Neural cell (in vitro differentiated cells): ENCODE measurements at regions not wholly inside any gene's neighbourhood (a gene's known extent, or its start where the extent isn't known, plus 50 kb on each side); places are given as distances from the start of the nearest gene placed in this dataset.

Source experiments
- H2AFZ ChIP-seq: fragments of 200-600, 300-800 bp; sonication (generic), shearing (Covaris generic); 2 replicates; pipeline ENCODE4 v1.6.0; 2014; ENCODE audit warnings: low read depth, mild to moderate bottlenecking, antibody characterized with exemption, low read length, moderate library complexity
- H3F3A ChIP-seq: fragments of 200-600 bp; shearing (Covaris generic); 2 replicates; pipeline ENCODE4 v1.6.1; 2016; ENCODE audit warnings: mild to moderate bottlenecking, moderate library complexity, mixed read lengths, antibody characterized with exemption, low read length; ENCODE audit not compliant: insufficient read depth, poor library complexity, severe bottlenecking
- H3K27ac ChIP-seq: fragments of 200-600, 300-800 bp; sonication (generic), shearing (Covaris generic); 2 replicates; pipeline ENCODE4 v1.5.1; 2014; ENCODE audit warnings: mild to moderate bottlenecking, low read length, moderate library complexity
- H3K27me3 ChIP-seq: fragments of 300-800, 200-600 bp; sonication (generic), shearing (Covaris generic); 2 replicates; pipeline ENCODE4 v1.6.0; 2014; ENCODE audit warnings: mild to moderate bottlenecking, low read depth, low read length, moderate library complexity; ENCODE audit not compliant: insufficient read depth
- H3K36me3 ChIP-seq: fragments of 300-800, 200-600 bp; sonication (generic), shearing (Covaris generic); 2 replicates; pipeline ENCODE4 v1.5.1; 2014; ENCODE audit warnings: mild to moderate bottlenecking, antibody characterized with exemption, low read length, moderate library complexity; ENCODE audit not compliant: insufficient read depth
- H3K4me2 ChIP-seq: fragments of 300-800, 200-600 bp; sonication (generic), shearing (Covaris generic); 2 replicates; pipeline ENCODE4 v1.6.0; 2014; ENCODE audit warnings: mild to moderate bottlenecking, low read length
- H3K4me3 ChIP-seq: fragments of 300-800, 200-600 bp; sonication (generic), shearing (Covaris generic); 2 replicates; pipeline ENCODE4 v1.5.1; 2014; ENCODE audit warnings: mild to moderate bottlenecking, low read length, moderate library complexity
- H3K79me2 ChIP-seq: fragments of 200-600 bp; shearing (Covaris generic); replicated peaks from 2 replicates; pipeline ENCODE4 v1.6.0; 2014; ENCODE audit warnings: mild to moderate bottlenecking, low read length, moderate library complexity; ENCODE audit not compliant: insufficient read depth
- H3K9ac ChIP-seq: fragments of 300-800, 200-600 bp; sonication (generic), shearing (Covaris generic); 2 replicates; pipeline ENCODE4 v1.6.1; 2016; ENCODE audit warnings: mild to moderate bottlenecking, low read length, mixed read lengths
- H3K9me2 ChIP-seq: fragments of 200-600 bp; shearing (Covaris generic); 2 replicates; pipeline ENCODE4 v1.6.1; 2016; ENCODE audit warnings: mild to moderate bottlenecking, low read length, mixed read lengths; ENCODE audit not compliant: insufficient read depth
- H3K9me3 ChIP-seq: fragments of 200-600, 300-800 bp; sonication (generic), shearing (Covaris generic); 2 replicates; pipeline ENCODE4 v1.6.1; 2016; ENCODE audit warnings: mild to moderate bottlenecking, mixed run types, low read length, moderate library complexity, mixed read lengths
- H4K20me1 ChIP-seq: fragments of 200-600 bp; shearing (Covaris generic); 2 replicates; pipeline ENCODE4 v1.6.1; 2016; ENCODE audit warnings: mild to moderate bottlenecking, mixed run types; ENCODE audit not compliant: insufficient read depth
- CTCF ChIP-seq: fragments of 450-650 bp; IDR thresholded peaks from 2 replicates; pipeline ENCODE4 v1.5.1; 2014; ENCODE audit warnings: antibody characterized with exemption, mild to moderate bottlenecking, moderate library complexity; ENCODE audit not compliant: poor library complexity, severe bottlenecking
- EP300 ChIP-seq: fragments of 450-650 bp; conservative IDR thresholded peaks from 2 replicates; pipeline ENCODE4 v1.6.1; 2014; ENCODE audit warnings: antibody characterized with exemption, mild to moderate bottlenecking, moderate library complexity; ENCODE audit not compliant: poor library complexity, severe bottlenecking
- EZH2 ChIP-seq: fragments of 200-600, 300-800 bp; shearing (Covaris generic), sonication (generic); IDR thresholded peaks from 2 replicates; pipeline ENCODE4 v1.6.1; 2014; ENCODE audit warnings: antibody characterized with exemption, low read length, borderline replicate concordance, mild to moderate bottlenecking; ENCODE audit not compliant: insufficient read depth, poor library complexity, severe bottlenecking
- MXI1 ChIP-seq: fragments of 450-650 bp; conservative IDR thresholded peaks from 2 replicates; pipeline ENCODE4 v1.6.1; 2014; ENCODE audit warnings: antibody characterized with exemption, mild to moderate bottlenecking; ENCODE audit not compliant: poor library complexity, severe bottlenecking
- POLR2AphosphoS5 ChIP-seq: IDR thresholded peaks from 2 replicates; pipeline ENCODE4 v1.6.1; 2012
- RAD21 ChIP-seq: fragments of 450-650 bp; conservative IDR thresholded peaks from 2 replicates; pipeline ENCODE4 v1.6.1; 2014; ENCODE audit warnings: antibody characterized with exemption, mild to moderate bottlenecking, moderate library complexity
- REST ChIP-seq: IDR thresholded peaks from 2 replicates; pipeline ENCODE4 v1.6.1; 2012; ENCODE audit warnings: borderline replicate concordance
- SMC3 ChIP-seq: fragments of 450-650 bp; conservative IDR thresholded peaks from 2 replicates; pipeline ENCODE4 v1.6.1; 2014; ENCODE audit warnings: antibody characterized with exemption, mild to moderate bottlenecking, moderate library complexity; ENCODE audit not compliant: poor library complexity
- TAF1 ChIP-seq: IDR thresholded peaks from 2 replicates; pipeline ENCODE4 v1.6.1; 2012; ENCODE audit warnings: low read depth

GRCh38 chr19:30221176-30221575 lies 151.0 kb upstream of the ZNF536 start:
- peaks cover 4% of the 10 kb centered on the region for H3F3A ChIP-seq
- no peak overlapping the region for H3K9ac ChIP-seq
- no peak overlapping the region for H3K4me3 ChIP-seq
- no peaks in the 10 kb centered on the region for H4K20me1 ChIP-seq
- H2AFZ ChIP-seq: no peak overlapping the region
- no peaks in the 10 kb centered on the region for H3K9me2 ChIP-seq
- no peaks in the 10 kb centered on the region for H3K79me2 ChIP-seq
- TF ChIP-seq MXI1 (no peak), RAD21 (no peak)
- H3K27me3 ChIP-seq: peaks cover 44% of the 10 kb centered on the region
- H3K9me3 ChIP-seq: no peaks in the 10 kb centered on the region
- no peaks in the 10 kb centered on the region for H3K36me3 ChIP-seq
- H3K4me2 ChIP-seq: no peak overlapping the region
- H3K27ac ChIP-seq: no peak overlapping the region

GRCh38 chr19:30222428-30222873 lies 149.7 kb upstream of the ZNF536 start:
- H3K9ac ChIP-seq: no peak overlapping the region
- no peaks in the 10 kb centered on the region for H3K79me2 ChIP-seq
- peaks cover 4% of the 10 kb centered on the region for H3F3A ChIP-seq
- no peaks in the 10 kb centered on the region for H3K9me3 ChIP-seq
- no peaks in the 10 kb centered on the region for H4K20me1 ChIP-seq
- H3K36me3 ChIP-seq: no peaks in the 10 kb centered on the region
- H3K27ac ChIP-seq: no peak overlapping the region
- no peak overlapping the region for H2AFZ ChIP-seq
- H3K9me2 ChIP-seq: no peaks in the 10 kb centered on the region
- peaks cover 56% of the 10 kb centered on the region for H3K27me3 ChIP-seq
- no peak overlapping the region for H3K4me3 ChIP-seq
- TF ChIP-seq SMC3 (no peak), RAD21 (peak; percentile 19), CTCF (peak; percentile 42), EZH2 (no peak), MXI1 (no peak)
- no peak overlapping the region for H3K4me2 ChIP-seq

GRCh38 chr19:30222992-30223865 lies 149.0 kb upstream of the ZNF536 start:
- Histone ChIP-seq H3K9me3 (no peaks in the 10 kb centered on the region), H4K20me1 (no peaks in the 10 kb centered on the region), H3K36me3 (no peaks in the 10 kb centered on the region), H3K27me3 (peaks cover 58% of the 10 kb centered on the region), H3K79me2 (no peaks in the 10 kb centered on the region), H3K27ac (no peak overlapping the region), H3K4me3 (peak overlapping the region; percentile 84), H2AFZ (no peak overlapping the region), H3K4me2 (peak overlapping the region; percentile 98), H3K9me2 (no peaks in the 10 kb centered on the region), H3F3A (peaks cover 5% of the 10 kb centered on the region), H3K9ac (no peak overlapping the region)
- TF ChIP-seq SMC3 (no peak), TAF1 (no peak), EZH2 (no peak), POLR2AphosphoS5 (no peak), REST (no peak), MXI1 (no peak), CTCF (no peak), EP300 (no peak), RAD21 (no peak)
